LNCaP clone FGC (cell line): ENCODE measurements at regions not wholly inside any gene's neighbourhood (a gene's known extent, or its start where the extent isn't known, plus 50 kb on each side); places are given as distances from the start of the nearest gene placed in this dataset.

Experiments
- DNase-seq: peaks from one replicate; pipeline ENCODE4 v3.0.0-alpha.2; 2011; ENCODE audit warnings: low read depth
- H3K4me3 ChIP-seq: 2 replicates; pipeline ENCODE4 v1.5.1; 2011; ENCODE audit warnings: mild to moderate bottlenecking, low read depth, low read length, control low read depth
- TF ChIP-seq, protein P1 (sequence below): IDR thresholded peaks from 2 replicates; pipeline ENCODE4 v1.5.1; 2012; ENCODE audit warnings: mild to moderate bottlenecking; ENCODE audit not compliant: control insufficient read depth, insufficient read depth; ENCODE audit errors: extremely low read depth

- no peak for DNase-seq
Measured at GRCh38 chr7:132643302-132643701, 67.0 kb upstream of the PLXNA4 start.

DNA sequence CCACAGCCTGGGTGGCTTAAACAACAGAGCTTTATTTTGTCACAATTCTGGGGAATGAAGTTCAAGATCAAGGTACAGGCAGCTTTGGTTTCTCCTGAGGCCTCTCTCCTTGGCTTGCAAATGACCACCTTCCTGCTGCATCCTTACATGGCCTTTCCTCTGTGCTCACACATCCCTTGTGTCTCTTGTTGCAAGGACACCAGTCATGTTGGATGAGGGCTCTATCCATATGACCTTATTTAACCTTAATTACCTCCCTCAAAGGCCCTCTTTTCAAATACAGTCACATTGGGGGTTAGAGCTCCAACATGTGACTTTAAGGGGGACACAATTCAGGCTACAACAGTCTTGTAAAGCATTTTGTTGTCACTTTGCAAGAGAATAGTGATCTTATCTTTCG is 65.0 kb upstream of the PLXNA4 start:
- TF ChIP-seq, protein P1, sequence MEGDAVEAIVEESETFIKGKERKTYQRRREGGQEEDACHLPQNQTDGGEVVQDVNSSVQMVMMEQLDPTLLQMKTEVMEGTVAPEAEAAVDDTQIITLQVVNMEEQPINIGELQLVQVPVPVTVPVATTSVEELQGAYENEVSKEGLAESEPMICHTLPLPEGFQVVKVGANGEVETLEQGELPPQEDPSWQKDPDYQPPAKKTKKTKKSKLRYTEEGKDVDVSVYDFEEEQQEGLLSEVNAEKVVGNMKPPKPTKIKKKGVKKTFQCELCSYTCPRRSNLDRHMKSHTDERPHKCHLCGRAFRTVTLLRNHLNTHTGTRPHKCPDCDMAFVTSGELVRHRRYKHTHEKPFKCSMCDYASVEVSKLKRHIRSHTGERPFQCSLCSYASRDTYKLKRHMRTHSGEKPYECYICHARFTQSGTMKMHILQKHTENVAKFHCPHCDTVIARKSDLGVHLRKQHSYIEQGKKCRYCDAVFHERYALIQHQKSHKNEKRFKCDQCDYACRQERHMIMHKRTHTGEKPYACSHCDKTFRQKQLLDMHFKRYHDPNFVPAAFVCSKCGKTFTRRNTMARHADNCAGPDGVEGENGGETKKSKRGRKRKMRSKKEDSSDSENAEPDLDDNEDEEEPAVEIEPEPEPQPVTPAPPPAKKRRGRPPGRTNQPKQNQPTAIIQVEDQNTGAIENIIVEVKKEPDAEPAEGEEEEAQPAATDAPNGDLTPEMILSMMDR = no peak
- H3K4me3 ChIP-seq = no peak overlapping the region
- no peak for DNase-seq

More at GRCh38 chr7:132643302-132643701, 67.0 kb upstream of the PLXNA4 start:
- H3K4me3 ChIP-seq = no peak overlapping the region
- TF ChIP-seq, protein P1 = no peak

DNA sequence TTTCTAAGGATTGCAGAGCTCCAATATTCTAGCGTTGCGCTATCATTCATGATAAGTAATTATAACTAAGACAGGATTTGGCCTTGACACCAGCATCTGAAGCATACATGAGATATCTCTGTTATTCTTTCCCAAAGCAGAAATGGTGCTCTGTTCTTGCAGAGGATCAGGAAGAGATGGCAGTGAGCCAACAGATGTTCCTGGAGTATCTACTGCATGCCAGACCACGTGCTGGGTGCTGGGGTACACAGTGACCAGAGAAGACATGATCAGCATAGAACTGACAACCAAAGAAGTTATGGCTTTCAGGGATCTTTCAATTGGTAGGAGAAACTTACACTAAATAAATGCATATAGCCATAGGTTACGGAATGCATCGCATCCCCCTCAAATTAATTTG is 63.7 kb upstream of the PLXNA4 start:
- no peak overlapping the region for H3K4me3 ChIP-seq
- DNase-seq = no peak
- TF ChIP-seq, protein P1 = no peak

GRCh38 chr7:132638000-132638399 is 61.7 kb upstream of the PLXNA4 start:
- TF ChIP-seq, protein P1 = no peak
- no peak overlapping the region for H3K4me3 ChIP-seq
- no peak for DNase-seq

DNA sequence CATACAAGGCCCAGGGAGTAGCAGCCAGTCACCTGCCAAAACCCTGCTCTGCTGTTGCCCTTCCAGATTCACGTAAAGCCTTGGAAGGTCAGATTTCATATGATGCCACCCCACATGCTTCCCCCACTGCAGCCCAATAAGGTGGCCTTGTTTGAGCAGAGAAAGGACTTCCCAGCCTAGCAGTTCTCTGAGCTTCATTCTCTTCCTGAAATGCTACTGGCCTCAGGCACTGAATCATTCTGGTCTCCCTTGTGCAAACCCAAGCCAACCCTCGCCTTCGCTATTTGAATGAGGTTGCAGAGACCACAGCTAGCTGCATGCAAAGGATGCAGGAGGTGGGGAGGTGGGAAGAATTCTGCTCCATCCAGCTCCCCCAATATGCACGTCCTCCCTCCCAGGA is 60.3 kb upstream of the PLXNA4 start:
- no peak for DNase-seq
- TF ChIP-seq, protein P1 = no peak
- no peak overlapping the region for H3K4me3 ChIP-seq

DNA sequence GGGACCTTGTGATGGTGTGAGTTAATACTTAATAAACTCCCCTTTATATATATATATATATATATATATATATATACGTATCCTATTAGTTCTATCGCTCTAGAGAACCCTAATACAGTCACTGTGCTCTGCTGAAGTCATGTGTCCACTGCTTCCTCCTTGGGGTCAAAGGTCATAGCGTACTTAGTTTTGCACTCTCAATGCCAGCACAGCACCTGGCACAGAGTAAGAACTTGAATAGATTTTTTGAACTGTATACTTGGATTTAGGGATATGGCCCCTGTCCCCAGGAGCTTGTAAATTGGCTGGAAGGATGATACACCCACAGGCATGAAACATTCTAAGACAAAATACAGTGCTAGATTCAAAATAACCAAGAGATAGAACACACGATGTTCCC is 58.9 kb upstream of the PLXNA4 start:
- no peak for DNase-seq
- H3K4me3 ChIP-seq = no peak overlapping the region
- TF ChIP-seq, protein P1 = no peak

GRCh38 chr7:132630834-132631233 is 54.6 kb upstream of the PLXNA4 start:
- TF ChIP-seq, protein P1 = no peak
- no peak overlapping the region for H3K4me3 ChIP-seq
- no peak for DNase-seq
